CD4-positive, CD25-positive, alpha-beta regulatory T cell (primary cell): ENCODE measurements at regions not wholly inside any gene's neighbourhood (a gene's known extent, or its start where the extent isn't known, plus 50 kb on each side); places are given as distances from the start of the nearest gene placed in this dataset.
"Not testable (repeated sequence)": the region's sequence is repeated elsewhere in the genome, so short reads cannot be mapped to it uniquely, and the experiment has no call there.

Experiments
- ATAC-seq, 2 donors: fragments of 150-1000 bp; cut with Tn5 transposase; one replicate each; pipeline ENCODE4 v1.10.0; 2021; ENCODE audit warnings: low read depth in 2 of 2, moderate number of reproducible peaks in 2 of 2, moderate library complexity in 1 of 2
- DNase-seq, 3 donors: peaks; one replicate each; pipeline versions ENCODE4 v3.0.0 to v3.0.0-alpha.2; 2012 to 2022; ENCODE audit warnings: mixed read lengths in 1 of 3
- H3K27ac ChIP-seq: one replicate; pipeline ENCODE4 v1.7.0; 2013; ENCODE audit warnings: mild to moderate bottlenecking, low read length; ENCODE audit not compliant: insufficient read depth, poor library complexity, severe bottlenecking
- H3K27me3 ChIP-seq: one replicate; pipeline ENCODE4 v1.7.0; 2013; ENCODE audit warnings: low read length; ENCODE audit not compliant: control insufficient read depth, insufficient read depth
- H3K36me3 ChIP-seq: one replicate; pipeline ENCODE4 v1.7.0; 2013; ENCODE audit warnings: mild to moderate bottlenecking, low read length, moderate library complexity; ENCODE audit not compliant: control insufficient read depth, insufficient read depth
- H3K4me1 ChIP-seq: 2 replicates; pipeline ENCODE4 v1.7.0; 2013; ENCODE audit warnings: mild to moderate bottlenecking, low read length; ENCODE audit not compliant: insufficient read depth, control insufficient read depth, poor library complexity, severe bottlenecking
- H3K4me3 ChIP-seq: one replicate; pipeline ENCODE4 v1.7.0; 2013; ENCODE audit warnings: low read depth, mild to moderate bottlenecking, low read length, moderate library complexity
- H3K9me3 ChIP-seq, 2 experiments: 1 replicate in 1 of 2; 2 replicates in 1 of 2; pipeline ENCODE4 v1.7.0; 2013; ENCODE audit warnings: low read length in 2 of 2, mild to moderate bottlenecking in 1 of 2, moderate library complexity in 1 of 2; ENCODE audit not compliant: control insufficient read depth in 2 of 2
- H3K27ac Mint-ChIP-seq, 3 donors: one replicate each; pipeline ENCODE4 v1.8.0; 2020 to 2022; ENCODE audit warnings: mild to moderate bottlenecking in 3 of 3, mixed read lengths in 3 of 3, moderate library complexity in 2 of 3
- H3K27me3 Mint-ChIP-seq: one replicate; pipeline ENCODE4 v1.8.0; 2022; ENCODE audit warnings: mild to moderate bottlenecking, mixed read lengths
- H3K36me3 Mint-ChIP-seq: one replicate; pipeline ENCODE4 v1.8.0; 2020; ENCODE audit warnings: mixed read lengths
- H3K4me1 Mint-ChIP-seq, 4 donors: one replicate each; pipeline ENCODE4 v1.8.0; 2020 to 2022; ENCODE audit warnings: mixed read lengths in 4 of 4, mild to moderate bottlenecking in 1 of 4
- H3K4me3 Mint-ChIP-seq, 4 donors: one replicate each; pipeline ENCODE4 v1.8.0; 2020 to 2022; ENCODE audit warnings: mild to moderate bottlenecking in 4 of 4, mixed read lengths in 4 of 4, moderate library complexity in 3 of 4
- H3K9me3 Mint-ChIP-seq, 7 donors: one replicate each; pipeline ENCODE4 v1.8.0; 2020 to 2022; ENCODE audit warnings: mixed read lengths in 7 of 7, mild to moderate bottlenecking in 3 of 7, moderate library complexity in 2 of 7

- no peak for DNase-seq
- Histone ChIP-seq H3K4me1 (no peaks in the 10 kb centered on the region), H3K4me3 (no peak overlapping the region), H3K27me3 (peaks cover 2% of the 10 kb centered on the region), H3K27ac (no peak overlapping the region), H3K36me3 (no peaks in the 10 kb centered on the region), H3K9me3 (no peaks in the 10 kb centered on the region)
- Mint-ChIP-seq H3K4me1 (peaks cover 0 to 5% (median 0%) of the 10 kb centered on the region in 4 donors), H3K27ac (no peak overlapping the region), H3K9me3 (no peaks in the 10 kb centered on the region), H3K27me3 (peaks cover 29% of the 10 kb centered on the region), H3K36me3 (no peaks in the 10 kb centered on the region), H3K4me3 (no peak overlapping the region)
- ATAC-seq = no peak
Measured at GRCh38 chr14:106280876-106281275, 754.5 kb downstream of the TMEM121 start.

GRCh38 chr14:106286697-106287290, 760.4 kb downstream of the TMEM121 start:
- H3K9me3 Mint-ChIP-seq = peaks cover 0 to 2% (median 0%) of the 10 kb centered on the region in 7 donors
- H3K36me3 Mint-ChIP-seq = no peaks in the 10 kb centered on the region
- Histone ChIP-seq H3K4me1 (no peaks in the 10 kb centered on the region), H3K27me3 (no peaks in the 10 kb centered on the region), H3K36me3 (no peaks in the 10 kb centered on the region), H3K27ac (no peak overlapping the region), H3K9me3 (no peaks in the 10 kb centered on the region), H3K4me3 (no peak overlapping the region)
- no peak overlapping the region for H3K27ac Mint-ChIP-seq
- ATAC-seq (no peak), DNase-seq (peak in 1 of 3 donors; percentile 16)
- peaks cover 13% of the 10 kb centered on the region for H3K27me3 Mint-ChIP-seq
- no peak overlapping the region for H3K4me3 Mint-ChIP-seq
- no peaks in the 10 kb centered on the region for H3K4me1 Mint-ChIP-seq

GRCh38 chr14:106287506-106287905, 761.1 kb downstream of the TMEM121 start:
- peaks cover 13% of the 10 kb centered on the region for H3K27me3 Mint-ChIP-seq
- Histone ChIP-seq H3K9me3 (no peaks in the 10 kb centered on the region), H3K4me1 (no peaks in the 10 kb centered on the region), H3K27ac (no peak overlapping the region), H3K4me3 (no peak overlapping the region), H3K36me3 (no peaks in the 10 kb centered on the region), H3K27me3 (no peaks in the 10 kb centered on the region)
- no peaks in the 10 kb centered on the region for H3K36me3 Mint-ChIP-seq
- no peak overlapping the region for H3K4me3 Mint-ChIP-seq
- H3K4me1 Mint-ChIP-seq = no peaks in the 10 kb centered on the region
- no peak overlapping the region for H3K27ac Mint-ChIP-seq
- DNase-seq (no peak), ATAC-seq (no peak)
- peaks cover 0 to 2% (median 0%) of the 10 kb centered on the region in 7 donors for H3K9me3 Mint-ChIP-seq

GRCh38 chr14:106291626-106292025, 765.2 kb downstream of the TMEM121 start:
- Histone ChIP-seq H3K27me3 (no peaks in the 10 kb centered on the region), H3K4me3 (no peak overlapping the region), H3K4me1 (no peaks in the 10 kb centered on the region), H3K27ac (no peak overlapping the region), H3K9me3 (no peaks in the 10 kb centered on the region), H3K36me3 (no peaks in the 10 kb centered on the region)
- Mint-ChIP-seq H3K4me3 (no peak overlapping the region), H3K4me1 (no peaks in the 10 kb centered on the region), H3K27me3 (peaks cover 18% of the 10 kb centered on the region), H3K27ac (no peak overlapping the region), H3K9me3 (peaks cover 0 to 4% (median 0%) of the 10 kb centered on the region in 7 donors), H3K36me3 (no peaks in the 10 kb centered on the region)
- ATAC-seq (no peak), DNase-seq (no peak)

- DNase-seq = no peak
- Mint-ChIP-seq H3K4me1 (no peaks in the 10 kb centered on the region), H3K36me3 (no peaks in the 10 kb centered on the region), H3K9me3 (peaks cover 0 to 5% (median 0%) of the 10 kb centered on the region in 7 donors), H3K27me3 (peaks cover 34% of the 10 kb centered on the region), H3K4me3 (no peak overlapping the region), H3K27ac (no peak overlapping the region)
- no peaks in the 10 kb centered on the region for H3K36me3 ChIP-seq
- H3K4me3 ChIP-seq = no peak overlapping the region
- no peaks in the 10 kb centered on the region for H3K4me1 ChIP-seq
- no peak for ATAC-seq
- no peak overlapping the region for H3K27ac ChIP-seq
- H3K27me3 ChIP-seq = peaks cover 2% of the 10 kb centered on the region
- H3K9me3 ChIP-seq = no peaks in the 10 kb centered on the region
Measured at GRCh38 chr14:106294324-106294723, 767.9 kb downstream of the TMEM121 start.

GRCh38 chr14:106300951-106301510, 774.6 kb downstream of the TMEM121 start:
- not testable (repeated sequence) for H3K27ac Mint-ChIP-seq, ATAC-seq, H3K36me3 Mint-ChIP-seq, H3K27ac ChIP-seq, H3K9me3 Mint-ChIP-seq, H3K4me3 ChIP-seq, H3K4me3 Mint-ChIP-seq, H3K4me1 ChIP-seq, H3K36me3 ChIP-seq, H3K9me3 ChIP-seq, H3K27me3 ChIP-seq
- Mint-ChIP-seq H3K4me1 (peaks cover 0 to 11% (median 4%) of the 10 kb centered on the region in 4 donors), H3K27me3 (peaks cover 42% of the 10 kb centered on the region)
- DNase-seq = peak in 1 of 3 donors; percentile 14

GRCh38 chr14:106301609-106302008, 775.2 kb downstream of the TMEM121 start:
- H3K4me1 Mint-ChIP-seq = peaks cover 0 to 11% (median 4%) of the 10 kb centered on the region in 4 donors
- DNase-seq, H3K9me3 Mint-ChIP-seq, H3K4me3 ChIP-seq, H3K9me3 ChIP-seq, H3K4me1 ChIP-seq, ATAC-seq, H3K27ac ChIP-seq, H3K36me3 ChIP-seq, H3K4me3 Mint-ChIP-seq, H3K27ac Mint-ChIP-seq, H3K36me3 Mint-ChIP-seq: not testable (repeated sequence)
- peaks cover 14% of the 10 kb centered on the region for H3K27me3 ChIP-seq
- peaks cover 42% of the 10 kb centered on the region for H3K27me3 Mint-ChIP-seq

- H3K4me1 Mint-ChIP-seq = peaks cover 0 to 11% (median 4%) of the 10 kb centered on the region in 4 donors
- ATAC-seq = no peak
- no peak overlapping the region for H3K4me3 Mint-ChIP-seq
Measured at GRCh38 chr14:106302661-106303060, 776.3 kb downstream of the TMEM121 start.

More at GRCh38 chr14:106302661-106303060, 776.3 kb downstream of the TMEM121 start:
- peaks cover 0 to 3% (median 0%) of the 10 kb centered on the region in 7 donors for H3K9me3 Mint-ChIP-seq
- H3K27ac Mint-ChIP-seq = no peak overlapping the region
- Histone ChIP-seq H3K4me3 (no peak overlapping the region), H3K9me3 (no peaks in the 10 kb centered on the region), H3K27me3 (peaks cover 14% of the 10 kb centered on the region), H3K36me3 (no peaks in the 10 kb centered on the region), H3K4me1 (no peaks in the 10 kb centered on the region), H3K27ac (no peak overlapping the region)
- no peak for DNase-seq
- H3K36me3 Mint-ChIP-seq = no peaks in the 10 kb centered on the region
- H3K27me3 Mint-ChIP-seq = peaks cover 40% of the 10 kb centered on the region
